SU-DHL-6 (cell line): ENCODE measurements at regions not wholly inside any gene's neighbourhood (a gene's known extent, or its start where the extent isn't known, plus 50 kb on each side); places are given as distances from the start of the nearest gene placed in this dataset.

Experiments used
- EZH2phosphoT487 ChIP-seq: fragments of 200-600 bp; sonication (generic), shearing (Covaris generic); conservative IDR thresholded peaks from 2 replicates; pipeline ENCODE4 v1.6.1; 2018; ENCODE audit warnings: mild to moderate bottlenecking, antibody characterized with exemption, low read length, moderate library complexity, mixed read lengths
- TF ChIP-seq, protein P1 (sequence below): fragments of 200-600 bp; sonication (generic); IDR thresholded peaks from one replicate; pipeline ENCODE4 v1.5.1; 2017; ENCODE audit warnings: antibody characterized with exemption, mild to moderate bottlenecking, low read length, moderate library complexity; ENCODE audit not compliant: insufficient read depth, poor library complexity, severe bottlenecking

- TF ChIP-seq, protein P1, sequence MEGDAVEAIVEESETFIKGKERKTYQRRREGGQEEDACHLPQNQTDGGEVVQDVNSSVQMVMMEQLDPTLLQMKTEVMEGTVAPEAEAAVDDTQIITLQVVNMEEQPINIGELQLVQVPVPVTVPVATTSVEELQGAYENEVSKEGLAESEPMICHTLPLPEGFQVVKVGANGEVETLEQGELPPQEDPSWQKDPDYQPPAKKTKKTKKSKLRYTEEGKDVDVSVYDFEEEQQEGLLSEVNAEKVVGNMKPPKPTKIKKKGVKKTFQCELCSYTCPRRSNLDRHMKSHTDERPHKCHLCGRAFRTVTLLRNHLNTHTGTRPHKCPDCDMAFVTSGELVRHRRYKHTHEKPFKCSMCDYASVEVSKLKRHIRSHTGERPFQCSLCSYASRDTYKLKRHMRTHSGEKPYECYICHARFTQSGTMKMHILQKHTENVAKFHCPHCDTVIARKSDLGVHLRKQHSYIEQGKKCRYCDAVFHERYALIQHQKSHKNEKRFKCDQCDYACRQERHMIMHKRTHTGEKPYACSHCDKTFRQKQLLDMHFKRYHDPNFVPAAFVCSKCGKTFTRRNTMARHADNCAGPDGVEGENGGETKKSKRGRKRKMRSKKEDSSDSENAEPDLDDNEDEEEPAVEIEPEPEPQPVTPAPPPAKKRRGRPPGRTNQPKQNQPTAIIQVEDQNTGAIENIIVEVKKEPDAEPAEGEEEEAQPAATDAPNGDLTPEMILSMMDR = no peak
- no peak for TF ChIP-seq EZH2phosphoT487
Measured at GRCh38 chr15:93312891-93313486, 224.0 kb upstream of the RGMA start.
